ENCODE measurements at regions not wholly inside any gene's neighbourhood (a gene's known extent, or its start where the extent isn't known, plus 50 kb on each side); places are given as distances from the start of the nearest gene placed in this dataset.

DNA sequence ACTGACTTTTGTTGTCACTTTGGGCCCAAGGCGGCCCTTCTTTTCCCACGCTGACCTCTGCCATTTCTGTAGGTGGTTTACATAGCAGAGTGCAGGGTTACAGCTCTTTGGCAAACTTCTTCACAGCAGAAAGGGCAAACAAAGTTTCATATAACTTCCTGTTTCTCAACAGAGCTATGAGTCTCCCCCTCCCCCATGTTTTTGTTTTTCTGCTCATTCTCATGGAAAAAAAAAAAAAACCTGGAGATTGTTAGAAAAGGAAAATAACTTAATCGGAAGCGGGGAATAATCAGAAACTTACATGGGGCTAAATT is 342.0 kb upstream of the NR2F2 start (continued):
- TF ChIP-seq, protein P1, sequence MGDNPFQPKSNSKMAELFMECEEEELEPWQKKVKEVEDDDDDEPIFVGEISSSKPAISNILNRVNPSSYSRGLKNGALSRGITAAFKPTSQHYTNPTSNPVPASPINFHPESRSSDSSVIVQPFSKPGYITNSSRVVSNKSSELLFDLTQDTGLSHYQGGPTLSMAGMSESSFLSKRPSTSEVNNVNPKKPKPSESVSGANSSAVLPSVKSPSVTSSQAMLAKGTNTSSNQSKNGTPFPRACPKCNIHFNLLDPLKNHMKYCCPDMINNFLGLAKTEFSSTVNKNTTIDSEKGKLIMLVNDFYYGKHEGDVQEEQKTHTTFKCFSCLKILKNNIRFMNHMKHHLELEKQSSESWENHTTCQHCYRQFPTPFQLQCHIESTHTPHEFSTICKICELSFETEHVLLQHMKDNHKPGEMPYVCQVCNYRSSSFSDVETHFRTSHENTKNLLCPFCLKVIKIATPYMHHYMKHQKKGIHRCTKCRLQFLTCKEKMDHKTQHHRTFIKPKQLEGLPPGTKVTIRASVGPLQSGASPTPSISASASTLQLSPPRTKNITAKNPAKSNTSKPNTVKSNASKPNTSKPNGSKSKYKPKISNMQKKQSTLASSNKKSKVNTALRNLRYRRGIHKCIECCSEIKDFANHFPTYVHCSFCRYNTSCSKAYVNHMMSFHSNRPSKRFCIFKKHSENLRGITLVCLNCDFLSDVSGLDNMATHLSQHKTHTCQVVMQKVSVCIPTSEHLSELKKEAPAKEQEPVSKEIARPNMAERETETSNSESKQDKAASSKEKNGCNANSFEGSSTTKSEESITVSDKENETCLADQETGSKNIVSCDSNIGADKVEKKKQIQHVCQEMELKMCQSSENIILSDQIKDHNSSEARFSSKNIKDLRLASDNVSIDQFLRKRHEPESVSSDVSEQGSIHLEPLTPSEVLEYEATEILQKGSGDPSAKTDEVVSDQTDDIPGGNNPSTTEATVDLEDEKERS (CRISPR knock-in tag; IDR thresholded peaks at IDR 0.05), result no peak
- peak; percentile 35; the same call in 1 of the 2 replicates for TF ChIP-seq SIX4 (CRISPR knock-in tag; IDR thresholded peaks at IDR 0.05)
- TF ChIP-seq, protein P2, sequence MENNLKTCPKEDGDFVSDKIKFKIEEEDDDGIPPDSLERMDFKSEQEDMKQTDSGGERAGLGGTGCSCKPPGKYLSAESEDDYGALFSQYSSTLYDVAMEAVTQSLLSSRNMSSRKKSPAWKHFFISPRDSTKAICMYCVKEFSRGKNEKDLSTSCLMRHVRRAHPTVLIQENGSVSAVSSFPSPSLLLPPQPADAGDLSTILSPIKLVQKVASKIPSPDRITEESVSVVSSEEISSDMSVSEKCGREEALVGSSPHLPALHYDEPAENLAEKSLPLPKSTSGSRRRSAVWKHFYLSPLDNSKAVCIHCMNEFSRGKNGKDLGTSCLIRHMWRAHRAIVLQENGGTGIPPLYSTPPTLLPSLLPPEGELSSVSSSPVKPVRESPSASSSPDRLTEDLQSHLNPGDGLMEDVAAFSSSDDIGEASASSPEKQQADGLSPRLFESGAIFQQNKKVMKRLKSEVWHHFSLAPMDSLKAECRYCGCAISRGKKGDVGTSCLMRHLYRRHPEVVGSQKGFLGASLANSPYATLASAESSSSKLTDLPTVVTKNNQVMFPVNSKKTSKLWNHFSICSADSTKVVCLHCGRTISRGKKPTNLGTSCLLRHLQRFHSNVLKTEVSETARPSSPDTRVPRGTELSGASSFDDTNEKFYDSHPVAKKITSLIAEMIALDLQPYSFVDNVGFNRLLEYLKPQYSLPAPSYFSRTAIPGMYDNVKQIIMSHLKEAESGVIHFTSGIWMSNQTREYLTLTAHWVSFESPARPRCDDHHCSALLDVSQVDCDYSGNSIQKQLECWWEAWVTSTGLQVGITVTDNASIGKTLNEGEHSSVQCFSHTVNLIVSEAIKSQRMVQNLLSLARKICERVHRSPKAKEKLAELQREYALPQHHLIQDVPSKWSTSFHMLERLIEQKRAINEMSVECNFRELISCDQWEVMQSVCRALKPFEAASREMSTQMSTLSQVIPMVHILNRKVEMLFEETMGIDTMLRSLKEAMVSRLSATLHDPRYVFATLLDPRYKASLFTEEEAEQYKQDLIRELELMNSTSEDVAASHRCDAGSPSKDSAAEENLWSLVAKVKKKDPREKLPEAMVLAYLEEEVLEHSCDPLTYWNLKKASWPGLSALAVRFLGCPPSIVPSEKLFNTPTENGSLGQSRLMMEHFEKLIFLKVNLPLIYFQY (CRISPR knock-in tag; IDR thresholded peaks at IDR 0.05; ENCODE audit: borderline replicate concordance), result no peak
- TF ChIP-seq, protein P3, sequence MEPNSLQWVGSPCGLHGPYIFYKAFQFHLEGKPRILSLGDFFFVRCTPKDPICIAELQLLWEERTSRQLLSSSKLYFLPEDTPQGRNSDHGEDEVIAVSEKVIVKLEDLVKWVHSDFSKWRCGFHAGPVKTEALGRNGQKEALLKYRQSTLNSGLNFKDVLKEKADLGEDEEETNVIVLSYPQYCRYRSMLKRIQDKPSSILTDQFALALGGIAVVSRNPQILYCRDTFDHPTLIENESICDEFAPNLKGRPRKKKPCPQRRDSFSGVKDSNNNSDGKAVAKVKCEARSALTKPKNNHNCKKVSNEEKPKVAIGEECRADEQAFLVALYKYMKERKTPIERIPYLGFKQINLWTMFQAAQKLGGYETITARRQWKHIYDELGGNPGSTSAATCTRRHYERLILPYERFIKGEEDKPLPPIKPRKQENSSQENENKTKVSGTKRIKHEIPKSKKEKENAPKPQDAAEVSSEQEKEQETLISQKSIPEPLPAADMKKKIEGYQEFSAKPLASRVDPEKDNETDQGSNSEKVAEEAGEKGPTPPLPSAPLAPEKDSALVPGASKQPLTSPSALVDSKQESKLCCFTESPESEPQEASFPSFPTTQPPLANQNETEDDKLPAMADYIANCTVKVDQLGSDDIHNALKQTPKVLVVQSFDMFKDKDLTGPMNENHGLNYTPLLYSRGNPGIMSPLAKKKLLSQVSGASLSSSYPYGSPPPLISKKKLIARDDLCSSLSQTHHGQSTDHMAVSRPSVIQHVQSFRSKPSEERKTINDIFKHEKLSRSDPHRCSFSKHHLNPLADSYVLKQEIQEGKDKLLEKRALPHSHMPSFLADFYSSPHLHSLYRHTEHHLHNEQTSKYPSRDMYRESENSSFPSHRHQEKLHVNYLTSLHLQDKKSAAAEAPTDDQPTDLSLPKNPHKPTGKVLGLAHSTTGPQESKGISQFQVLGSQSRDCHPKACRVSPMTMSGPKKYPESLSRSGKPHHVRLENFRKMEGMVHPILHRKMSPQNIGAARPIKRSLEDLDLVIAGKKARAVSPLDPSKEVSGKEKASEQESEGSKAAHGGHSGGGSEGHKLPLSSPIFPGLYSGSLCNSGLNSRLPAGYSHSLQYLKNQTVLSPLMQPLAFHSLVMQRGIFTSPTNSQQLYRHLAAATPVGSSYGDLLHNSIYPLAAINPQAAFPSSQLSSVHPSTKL (CRISPR knock-in tag; IDR thresholded peaks at IDR 0.05), result peak; percentile 61
- peak; percentile 51 for TF ChIP-seq GATAD2A (CRISPR knock-in tag; IDR thresholded peaks at IDR 0.05)
- 0 out of 4 replicates have a peak, but pooled peaks of 1 of the 2 experiments have one; percentile 18 for TF ChIP-seq NR2F1 (CRISPR knock-in tag; IDR thresholded peaks at IDR 0.05)
- TF ChIP-seq IRX3 (CRISPR knock-in tag; IDR thresholded peaks at IDR 0.05; ENCODE audit: borderline replicate concordance, low read depth), result no peak
- TF ChIP-seq HMG20A (CRISPR knock-in tag; IDR thresholded peaks at IDR 0.05; ENCODE audit: borderline replicate concordance), result peak; percentile 21; the same call in 1 of the 2 replicates
- TF ChIP-seq POLR2A (IDR thresholded peaks at IDR 0.05; ENCODE audit: insufficient read depth in 1 of 2, low read depth in 2 of 2, low read length in 2 of 2), result no peak
- no peak for TF ChIP-seq ZBTB38 (CRISPR knock-in tag; IDR thresholded peaks at IDR 0.05)
- no peak for TF ChIP-seq GABPA (IDR thresholded peaks at IDR 0.05; ENCODE audit: low read depth, low read length)
- TF ChIP-seq GABPA (CRISPR knock-in tag; IDR thresholded peaks at IDR 0.05; ENCODE audit: low read depth), result peak; percentile 60
- TF ChIP-seq HNRNPK (IDR thresholded peaks at IDR 0.05; ENCODE audit: low read depth, low read length, poor library complexity, severe bottlenecking), result peak; percentile 44
- TF ChIP-seq MTF2 (CRISPR knock-in tag; IDR thresholded peaks at IDR 0.05; ENCODE audit: borderline replicate concordance), result no peak
- TF ChIP-seq, protein P4, sequence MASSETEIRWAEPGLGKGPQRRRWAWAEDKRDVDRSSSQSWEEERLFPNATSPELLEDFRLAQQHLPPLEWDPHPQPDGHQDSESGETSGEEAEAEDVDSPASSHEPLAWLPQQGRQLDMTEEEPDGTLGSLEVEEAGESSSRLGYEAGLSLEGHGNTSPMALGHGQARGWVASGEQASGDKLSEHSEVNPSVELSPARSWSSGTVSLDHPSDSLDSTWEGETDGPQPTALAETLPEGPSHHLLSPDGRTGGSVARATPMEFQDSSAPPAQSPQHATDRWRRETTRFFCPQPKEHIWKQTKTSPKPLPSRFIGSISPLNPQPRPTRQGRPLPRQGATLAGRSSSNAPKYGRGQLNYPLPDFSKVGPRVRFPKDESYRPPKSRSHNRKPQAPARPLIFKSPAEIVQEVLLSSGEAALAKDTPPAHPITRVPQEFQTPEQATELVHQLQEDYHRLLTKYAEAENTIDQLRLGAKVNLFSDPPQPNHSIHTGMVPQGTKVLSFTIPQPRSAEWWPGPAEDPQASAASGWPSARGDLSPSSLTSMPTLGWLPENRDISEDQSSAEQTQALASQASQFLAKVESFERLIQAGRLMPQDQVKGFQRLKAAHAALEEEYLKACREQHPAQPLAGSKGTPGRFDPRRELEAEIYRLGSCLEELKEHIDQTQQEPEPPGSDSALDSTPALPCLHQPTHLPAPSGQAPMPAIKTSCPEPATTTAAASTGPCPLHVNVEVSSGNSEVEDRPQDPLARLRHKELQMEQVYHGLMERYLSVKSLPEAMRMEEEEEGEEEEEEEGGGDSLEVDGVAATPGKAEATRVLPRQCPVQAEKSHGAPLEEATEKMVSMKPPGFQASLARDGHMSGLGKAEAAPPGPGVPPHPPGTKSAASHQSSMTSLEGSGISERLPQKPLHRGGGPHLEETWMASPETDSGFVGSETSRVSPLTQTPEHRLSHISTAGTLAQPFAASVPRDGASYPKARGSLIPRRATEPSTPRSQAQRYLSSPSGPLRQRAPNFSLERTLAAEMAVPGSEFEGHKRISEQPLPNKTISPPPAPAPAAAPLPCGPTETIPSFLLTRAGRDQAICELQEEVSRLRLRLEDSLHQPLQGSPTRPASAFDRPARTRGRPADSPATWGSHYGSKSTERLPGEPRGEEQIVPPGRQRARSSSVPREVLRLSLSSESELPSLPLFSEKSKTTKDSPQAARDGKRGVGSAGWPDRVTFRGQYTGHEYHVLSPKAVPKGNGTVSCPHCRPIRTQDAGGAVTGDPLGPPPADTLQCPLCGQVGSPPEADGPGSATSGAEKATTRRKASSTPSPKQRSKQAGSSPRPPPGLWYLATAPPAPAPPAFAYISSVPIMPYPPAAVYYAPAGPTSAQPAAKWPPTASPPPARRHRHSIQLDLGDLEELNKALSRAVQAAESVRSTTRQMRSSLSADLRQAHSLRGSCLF (CRISPR knock-in tag; IDR thresholded peaks at IDR 0.05; ENCODE audit: borderline replicate concordance), result no peak
